Liver (tissue), 8 donors: ENCODE measurements at regions not wholly inside any gene's neighbourhood (a gene's known extent, or its start where the extent isn't known, plus 50 kb on each side); places are given as distances from the start of the nearest gene placed in this dataset.
A peak's percentile ranks its signal among the peaks of the same experiment; 100 is the strongest.

ENCODE experiments used
- DNase-seq: peaks from one replicate; pipeline ENCODE4 v3.0.0-alpha.2; 2017; ENCODE audit warnings: low spot score
- H3K27ac ChIP-seq, 2 donors: one replicate each; pipeline ENCODE4 v1.7.0; 2013; ENCODE audit warnings: inconsistent platforms in 2 of 2, low read length in 2 of 2, control low read depth in 1 of 2, low read depth in 1 of 2, mild to moderate bottlenecking in 1 of 2
- H3K27me3 ChIP-seq, 4 donors: one replicate each; pipeline versions ENCODE4 v1.6.1 to v1.7.0; 2013; ENCODE audit warnings: low read length in 3 of 4, inconsistent platforms in 1 of 4, mild to moderate bottlenecking in 1 of 4, moderate library complexity in 1 of 4; ENCODE audit not compliant: control insufficient read depth in 4 of 4, insufficient read depth in 4 of 4
- H3K36me3 ChIP-seq, 4 donors: one replicate each; pipeline versions ENCODE4 v1.6.1 to v1.7.0; 2013; ENCODE audit warnings: low read length in 3 of 4, mild to moderate bottlenecking in 3 of 4, low read depth in 1 of 4, moderate library complexity in 1 of 4; ENCODE audit not compliant: control insufficient read depth in 4 of 4, insufficient read depth in 3 of 4
- H3K4me1 ChIP-seq, 4 donors: one replicate each; pipeline versions ENCODE4 v1.6.1 to v1.7.0; 2013; ENCODE audit warnings: low read length in 3 of 4, mild to moderate bottlenecking in 3 of 4, moderate library complexity in 1 of 4; ENCODE audit not compliant: control insufficient read depth in 4 of 4, insufficient read depth in 4 of 4
- H3K4me3 ChIP-seq, 3 donors: one replicate each; pipeline versions ENCODE4 v1.6.1 to v1.7.0; 2013; ENCODE audit warnings: low read length in 3 of 3, control low read depth in 1 of 3, low read depth in 1 of 3, mild to moderate bottlenecking in 1 of 3
- H3K9ac ChIP-seq, 2 donors: one replicate each; pipeline ENCODE4 v1.7.0; 2013; ENCODE audit warnings: low read length in 2 of 2, mild to moderate bottlenecking in 2 of 2, moderate library complexity in 2 of 2, control low read depth in 1 of 2, low read depth in 1 of 2
- H3K9me3 ChIP-seq, 4 donors: one replicate each; pipeline versions ENCODE4 v1.6.1 to v1.7.0; 2013; ENCODE audit warnings: low read length in 3 of 4; ENCODE audit not compliant: control insufficient read depth in 4 of 4
- ATF3 ChIP-seq: IDR thresholded peaks from 2 replicates; pipeline ENCODE4 v1.6.1; 2016; ENCODE audit warnings: antibody characterized with exemption
- CTCF ChIP-seq: fragments of 150-350 bp; IDR thresholded peaks from 2 replicates; pipeline ENCODE4 v1.5.1; 2017; ENCODE audit warnings: improper control_type of control experiment, low read depth, low read length; ENCODE audit not compliant: missing input control
- EGR1 ChIP-seq, 2 donors: IDR thresholded peaks; 2 replicates each; pipeline ENCODE4 v1.6.1; 2016 to 2018; ENCODE audit warnings: antibody characterized with exemption in 2 of 2, low read depth in 2 of 2
- FOXA1 ChIP-seq: IDR thresholded peaks from 2 replicates; pipeline ENCODE4 v1.6.1; 2016; ENCODE audit warnings: antibody characterized with exemption
- GABPA ChIP-seq, 2 donors: IDR thresholded peaks in 1 of 2; conservative IDR thresholded peaks in 1 of 2; 2 replicates each; pipeline ENCODE4 v1.6.1; 2016; ENCODE audit warnings: antibody characterized with exemption in 2 of 2, mild to moderate bottlenecking in 1 of 2, moderate library complexity in 1 of 2
- HNF4G ChIP-seq: IDR thresholded peaks from 2 replicates; pipeline ENCODE4 v1.6.1; 2016; ENCODE audit warnings: antibody characterized with exemption
- JUND ChIP-seq, 2 donors: IDR thresholded peaks; 2 replicates each; pipeline ENCODE4 v1.6.1; 2016; ENCODE audit warnings: antibody characterized with exemption in 2 of 2
- MAX ChIP-seq: IDR thresholded peaks from 2 replicates; pipeline ENCODE4 v1.6.1; 2016; ENCODE audit warnings: antibody characterized with exemption
- NR2F2 ChIP-seq: IDR thresholded peaks from 2 replicates; pipeline ENCODE4 v1.6.1; 2016; ENCODE audit warnings: antibody characterized with exemption
- REST ChIP-seq: IDR thresholded peaks from 2 replicates; pipeline ENCODE4 v1.6.1; 2016; ENCODE audit warnings: antibody characterized with exemption, mild to moderate bottlenecking
- RXRA ChIP-seq, 2 donors: IDR thresholded peaks; 2 replicates each; pipeline ENCODE4 v1.6.1; 2017 to 2018; ENCODE audit warnings: antibody characterized with exemption in 2 of 2, mild to moderate bottlenecking in 1 of 2
- SP1 ChIP-seq: IDR thresholded peaks from 2 replicates; pipeline ENCODE4 v1.6.1; 2018; ENCODE audit warnings: antibody characterized with exemption, mild to moderate bottlenecking
- TAF1 ChIP-seq: conservative IDR thresholded peaks from 2 replicates; pipeline ENCODE4 v1.6.1; 2016; ENCODE audit warnings: antibody characterized with exemption, mild to moderate bottlenecking
- YY1 ChIP-seq: IDR thresholded peaks from 2 replicates; pipeline ENCODE4 v1.6.1; 2016; ENCODE audit warnings: antibody characterized with exemption, mild to moderate bottlenecking
- ZBTB33 ChIP-seq: IDR thresholded peaks from 2 replicates; pipeline ENCODE4 v1.6.1; 2016; ENCODE audit warnings: antibody characterized with exemption
- WGBS: extraction: QIAGEN DNeasy Blood & Tissue Kit; methylation state at CpG from one replicate; pipeline ENCODE4 v1.1.7; 2013; 5-methylcytosine and 5-hydroxymethylcytosine counted together
- donor health status: healthy.
- donor health status: healthy.
- donor health status: healthy.
- donor health status: healthy.
- donor health status: healthy.

GRCh38 chr22:47625013-47625385, 862.5 kb downstream of the TBC1D22A start:
- DNase-seq: peak; percentile 22
- H3K9ac ChIP-seq: no peak overlapping the region
- H3K36me3 ChIP-seq: no peaks in the 10 kb centered on the region
- 76% methylated on average over 13 of the region's 13 CpGs for WGBS
- H3K9me3 ChIP-seq: no peaks in the 10 kb centered on the region
- H3K27me3 ChIP-seq: peaks cover 0 to 5% (median 1%) of the 10 kb centered on the region in 4 donors
- H3K27ac ChIP-seq: no peak overlapping the region
- TF ChIP-seq SP1 (no peak), GABPA (IDR thresholded peaks at IDR 0.05 in 1 of 2, conservative IDR thresholded peaks at IDR 0.05 in 1 of 2) (no peak), ATF3 (no peak), REST (no peak), JUND (IDR thresholded peaks at IDR 0.05) (no peak), MAX (no peak), EGR1 (IDR thresholded peaks at IDR 0.05; ENCODE audit: low read depth in 2 of 2) (no peak), ZBTB33 (no peak), FOXA1 (no peak), HNF4G (no peak), CTCF (no peak), YY1 (no peak), RXRA (IDR thresholded peaks at IDR 0.05) (no peak), TAF1 (no peak), NR2F2 (no peak)
- no peak overlapping the region for H3K4me3 ChIP-seq
- H3K4me1 ChIP-seq: no peaks in the 10 kb centered on the region

GRCh38 chr22:47624252-47625012, 862.0 kb downstream of the TBC1D22A start:
- H3K9ac ChIP-seq: no peak overlapping the region
- H3K4me3 ChIP-seq: no peak overlapping the region
- H3K27me3 ChIP-seq: peaks cover 0 to 5% (median 1%) of the 10 kb centered on the region in 4 donors
- peak; percentile 21 for DNase-seq
- H3K36me3 ChIP-seq: no peaks in the 10 kb centered on the region
- WGBS: 82% methylated on average over 22 of the region's 22 CpGs
- no peaks in the 10 kb centered on the region for H3K9me3 ChIP-seq
- H3K27ac ChIP-seq: no peak overlapping the region
- no peaks in the 10 kb centered on the region for H3K4me1 ChIP-seq
- TF ChIP-seq REST (no peak), CTCF (no peak), GABPA (IDR thresholded peaks at IDR 0.05 in 1 of 2, conservative IDR thresholded peaks at IDR 0.05 in 1 of 2) (no peak), EGR1 (IDR thresholded peaks at IDR 0.05; ENCODE audit: low read depth in 2 of 2) (no peak), NR2F2 (no peak)
